Neural cell (in vitro differentiated cells): ENCODE measurements at regions not wholly inside any gene's neighbourhood (a gene's known extent, or its start where the extent isn't known, plus 50 kb on each side); places are given as distances from the start of the nearest gene placed in this dataset.

Experiments
- H2AFZ ChIP-seq: fragments of 200-600, 300-800 bp; sonication (generic), shearing (Covaris generic); 2 replicates; pipeline ENCODE4 v1.6.0; 2014; ENCODE audit warnings: low read depth, mild to moderate bottlenecking, antibody characterized with exemption, low read length, moderate library complexity
- H3F3A ChIP-seq: fragments of 200-600 bp; shearing (Covaris generic); 2 replicates; pipeline ENCODE4 v1.6.1; 2016; ENCODE audit warnings: mild to moderate bottlenecking, moderate library complexity, mixed read lengths, antibody characterized with exemption, low read length; ENCODE audit not compliant: insufficient read depth, poor library complexity, severe bottlenecking
- H3K27ac ChIP-seq: fragments of 200-600, 300-800 bp; sonication (generic), shearing (Covaris generic); 2 replicates; pipeline ENCODE4 v1.5.1; 2014; ENCODE audit warnings: mild to moderate bottlenecking, low read length, moderate library complexity
- H3K27me3 ChIP-seq: fragments of 300-800, 200-600 bp; sonication (generic), shearing (Covaris generic); 2 replicates; pipeline ENCODE4 v1.6.0; 2014; ENCODE audit warnings: mild to moderate bottlenecking, low read depth, low read length, moderate library complexity; ENCODE audit not compliant: insufficient read depth
- H3K36me3 ChIP-seq: fragments of 300-800, 200-600 bp; sonication (generic), shearing (Covaris generic); 2 replicates; pipeline ENCODE4 v1.5.1; 2014; ENCODE audit warnings: mild to moderate bottlenecking, antibody characterized with exemption, low read length, moderate library complexity; ENCODE audit not compliant: insufficient read depth
- H3K4me2 ChIP-seq: fragments of 300-800, 200-600 bp; sonication (generic), shearing (Covaris generic); 2 replicates; pipeline ENCODE4 v1.6.0; 2014; ENCODE audit warnings: mild to moderate bottlenecking, low read length
- H3K4me3 ChIP-seq: fragments of 300-800, 200-600 bp; sonication (generic), shearing (Covaris generic); 2 replicates; pipeline ENCODE4 v1.5.1; 2014; ENCODE audit warnings: mild to moderate bottlenecking, low read length, moderate library complexity
- H3K79me2 ChIP-seq: fragments of 200-600 bp; shearing (Covaris generic); replicated peaks from 2 replicates; pipeline ENCODE4 v1.6.0; 2014; ENCODE audit warnings: mild to moderate bottlenecking, low read length, moderate library complexity; ENCODE audit not compliant: insufficient read depth
- H3K9ac ChIP-seq: fragments of 300-800, 200-600 bp; sonication (generic), shearing (Covaris generic); 2 replicates; pipeline ENCODE4 v1.6.1; 2016; ENCODE audit warnings: mild to moderate bottlenecking, low read length, mixed read lengths
- H3K9me2 ChIP-seq: fragments of 200-600 bp; shearing (Covaris generic); 2 replicates; pipeline ENCODE4 v1.6.1; 2016; ENCODE audit warnings: mild to moderate bottlenecking, low read length, mixed read lengths; ENCODE audit not compliant: insufficient read depth
- H3K9me3 ChIP-seq: fragments of 200-600, 300-800 bp; sonication (generic), shearing (Covaris generic); 2 replicates; pipeline ENCODE4 v1.6.1; 2016; ENCODE audit warnings: mild to moderate bottlenecking, mixed run types, low read length, moderate library complexity, mixed read lengths
- H4K20me1 ChIP-seq: fragments of 200-600 bp; shearing (Covaris generic); 2 replicates; pipeline ENCODE4 v1.6.1; 2016; ENCODE audit warnings: mild to moderate bottlenecking, mixed run types; ENCODE audit not compliant: insufficient read depth
- CTCF ChIP-seq: fragments of 450-650 bp; IDR thresholded peaks from 2 replicates; pipeline ENCODE4 v1.5.1; 2014; ENCODE audit warnings: antibody characterized with exemption, mild to moderate bottlenecking, moderate library complexity; ENCODE audit not compliant: poor library complexity, severe bottlenecking
- EP300 ChIP-seq: fragments of 450-650 bp; conservative IDR thresholded peaks from 2 replicates; pipeline ENCODE4 v1.6.1; 2014; ENCODE audit warnings: antibody characterized with exemption, mild to moderate bottlenecking, moderate library complexity; ENCODE audit not compliant: poor library complexity, severe bottlenecking
- EZH2 ChIP-seq: fragments of 200-600, 300-800 bp; shearing (Covaris generic), sonication (generic); IDR thresholded peaks from 2 replicates; pipeline ENCODE4 v1.6.1; 2014; ENCODE audit warnings: antibody characterized with exemption, low read length, borderline replicate concordance, mild to moderate bottlenecking; ENCODE audit not compliant: insufficient read depth, poor library complexity, severe bottlenecking
- MXI1 ChIP-seq: fragments of 450-650 bp; conservative IDR thresholded peaks from 2 replicates; pipeline ENCODE4 v1.6.1; 2014; ENCODE audit warnings: antibody characterized with exemption, mild to moderate bottlenecking; ENCODE audit not compliant: poor library complexity, severe bottlenecking
- POLR2AphosphoS5 ChIP-seq: IDR thresholded peaks from 2 replicates; pipeline ENCODE4 v1.6.1; 2012
- RAD21 ChIP-seq: fragments of 450-650 bp; conservative IDR thresholded peaks from 2 replicates; pipeline ENCODE4 v1.6.1; 2014; ENCODE audit warnings: antibody characterized with exemption, mild to moderate bottlenecking, moderate library complexity
- REST ChIP-seq: IDR thresholded peaks from 2 replicates; pipeline ENCODE4 v1.6.1; 2012; ENCODE audit warnings: borderline replicate concordance
- SMC3 ChIP-seq: fragments of 450-650 bp; conservative IDR thresholded peaks from 2 replicates; pipeline ENCODE4 v1.6.1; 2014; ENCODE audit warnings: antibody characterized with exemption, mild to moderate bottlenecking, moderate library complexity; ENCODE audit not compliant: poor library complexity
- TAF1 ChIP-seq: IDR thresholded peaks from 2 replicates; pipeline ENCODE4 v1.6.1; 2012; ENCODE audit warnings: low read depth

GRCh38 chr2:65494078-65494477 is 61.7 kb upstream of the SPRED2 start:
- Histone ChIP-seq H3K9ac (no peak overlapping the region), H3K27ac (no peak overlapping the region), H2AFZ (no peak overlapping the region), H3K9me2 (no peaks in the 10 kb centered on the region), H3K4me2 (no peak overlapping the region), H3K27me3 (no peaks in the 10 kb centered on the region), H3K36me3 (no peaks in the 10 kb centered on the region), H4K20me1 (no peaks in the 10 kb centered on the region), H3K79me2 (no peaks in the 10 kb centered on the region), H3K9me3 (no peaks in the 10 kb centered on the region), H3F3A (no peaks in the 10 kb centered on the region), H3K4me3 (no peak overlapping the region)
- TF ChIP-seq REST: no peak
- no peak for TF ChIP-seq TAF1

- no peak overlapping the region for H3K4me2 ChIP-seq
- H3K27ac ChIP-seq: no peak overlapping the region
- H3K79me2 ChIP-seq: no peaks in the 10 kb centered on the region
- no peaks in the 10 kb centered on the region for H3K36me3 ChIP-seq
- H3K9me3 ChIP-seq: no peaks in the 10 kb centered on the region
- H3K27me3 ChIP-seq: no peaks in the 10 kb centered on the region
- H4K20me1 ChIP-seq: no peaks in the 10 kb centered on the region
- no peak for TF ChIP-seq RAD21
- TF ChIP-seq REST: no peak
- TF ChIP-seq SMC3: no peak
- TF ChIP-seq CTCF: no peak
- no peak for TF ChIP-seq EP300
- no peak for TF ChIP-seq POLR2AphosphoS5
- TF ChIP-seq TAF1: no peak
- TF ChIP-seq MXI1: no peak
- TF ChIP-seq EZH2: no peak
- no peaks in the 10 kb centered on the region for H3K9me2 ChIP-seq
- H3K4me3 ChIP-seq: no peak overlapping the region
- H2AFZ ChIP-seq: no peak overlapping the region
- H3K9ac ChIP-seq: no peak overlapping the region
- H3F3A ChIP-seq: no peaks in the 10 kb centered on the region
Observed at GRCh38 chr2:65491381-65491905, 59.0 kb upstream of the SPRED2 start.
